GM23338 (cell line): ENCODE measurements at regions not wholly inside any gene's neighbourhood (a gene's known extent, or its start where the extent isn't known, plus 50 kb on each side); places are given as distances from the start of the nearest gene placed in this dataset.

ENCODE experiments used
- ATAC-seq: fragments of 200-7000 bp; cut with Tn5 transposase; 3 replicates; pipeline ENCODE4 v1.9.1; 2020
- DNase-seq: peaks from one replicate; pipeline ENCODE4 v3.0.0-alpha.2; 2015; ENCODE audit warnings: low spot score
- H2AFZ ChIP-seq: fragments of 200-600 bp; sonication (generic); 2 replicates; pipeline ENCODE4 v1.8.0; 2016; ENCODE audit warnings: antibody characterized with exemption, mild to moderate bottlenecking, moderate library complexity
- H3F3A ChIP-seq: fragments of 200-600 bp; sonication (generic); replicated peaks from 2 replicates; pipeline ENCODE4 v1.8.0; 2017; ENCODE audit warnings: antibody characterized with exemption, mixed run types, low read depth
- H3K27ac ChIP-seq: fragments of 200-600 bp; sonication (generic); 2 replicates; pipeline ENCODE4 v1.6.1; 2016; ENCODE audit warnings: low read depth
- H3K27me3 ChIP-seq: fragments of 200-600 bp; sonication (generic); 2 replicates; pipeline ENCODE4 v1.8.0; 2016; ENCODE audit warnings: mild to moderate bottlenecking, mixed run types, moderate library complexity; ENCODE audit not compliant: insufficient read depth
- H3K36me3 ChIP-seq: fragments of 200-600 bp; sonication (generic); 2 replicates; pipeline ENCODE4 v1.8.0; 2016; ENCODE audit warnings: mild to moderate bottlenecking; ENCODE audit not compliant: insufficient read depth
- H3K4me1 ChIP-seq: fragments of 200-600 bp; sonication (generic); 2 replicates; pipeline ENCODE4 v1.8.0; 2016; ENCODE audit warnings: mild to moderate bottlenecking, moderate library complexity; ENCODE audit not compliant: insufficient read depth
- H3K4me2 ChIP-seq: fragments of 200-600 bp; sonication (generic); 2 replicates; pipeline ENCODE4 v1.7.1; 2017; ENCODE audit warnings: mixed run types
- H3K4me3 ChIP-seq: fragments of 200-600 bp; sonication (generic); 2 replicates; pipeline ENCODE4 v1.6.1; 2016; ENCODE audit warnings: mixed run types
- H3K79me2 ChIP-seq: fragments of 200-600 bp; sonication (generic); replicated peaks from 2 replicates; pipeline ENCODE4 v1.8.0; 2017; ENCODE audit warnings: mild to moderate bottlenecking; ENCODE audit not compliant: insufficient read depth
- H3K9me2 ChIP-seq: fragments of 200-600 bp; sonication (generic); 2 replicates; pipeline ENCODE4 v1.8.0; 2017; ENCODE audit not compliant: insufficient read depth
- H4K20me1 ChIP-seq: fragments of 200-600 bp; sonication (generic); replicated peaks from 2 replicates; pipeline ENCODE4 v1.8.0; 2017; ENCODE audit warnings: mild to moderate bottlenecking; ENCODE audit not compliant: insufficient read depth
- H3K27ac Mint-ChIP-seq: 2 replicates; pipeline ENCODE4 v1.8.0; 2020; ENCODE audit warnings: inconsistent platforms, mild to moderate bottlenecking, moderate library complexity, mixed read lengths
- H3K27me3 Mint-ChIP-seq: 3 replicates; pipeline ENCODE4 v1.8.0; 2022; ENCODE audit warnings: low read depth, mild to moderate bottlenecking, moderate library complexity, mixed read lengths, inconsistent platforms; ENCODE audit not compliant: insufficient read depth, poor library complexity
- H3K36me3 Mint-ChIP-seq: 3 replicates; pipeline ENCODE4 v1.8.0; 2021; ENCODE audit warnings: low read depth, mild to moderate bottlenecking, inconsistent platforms, moderate library complexity, mixed read lengths
- H3K4me1 Mint-ChIP-seq: 3 replicates; pipeline ENCODE4 v1.8.0; 2020; ENCODE audit warnings: mild to moderate bottlenecking, inconsistent platforms, mixed read lengths
- H3K4me3 Mint-ChIP-seq: 3 replicates; pipeline ENCODE4 v1.8.0; 2021; ENCODE audit warnings: moderate library complexity, mild to moderate bottlenecking, inconsistent platforms, mixed read lengths
- H3K9me3 Mint-ChIP-seq: 3 replicates; pipeline ENCODE4 v1.8.0; 2020; ENCODE audit warnings: moderate library complexity, mild to moderate bottlenecking, inconsistent platforms, mixed read lengths
- CREB1 ChIP-seq: fragments of 250-450 bp; sonication (Bioruptor Pico); IDR thresholded peaks from 2 replicates; pipeline ENCODE4 v1.5.0; 2020; ENCODE audit warnings: low read depth, mild to moderate bottlenecking, moderate library complexity
- CTCF ChIP-seq, 2 experiments: fragments of 200-600 bp in 1 of 2; sonication (generic) in 1 of 2; conservative IDR thresholded peaks; 2 replicates each; pipeline versions ENCODE4 v1.5.1 to v1.6.1; 2016 to 2017; ENCODE audit warnings: antibody characterized with exemption in 2 of 2, low read depth in 2 of 2, mild to moderate bottlenecking in 2 of 2, moderate library complexity in 1 of 2
- EZH2 ChIP-seq: fragments of 200-600 bp; sonication (generic); IDR thresholded peaks from one replicate; pipeline ENCODE4 v1.8.0; 2017; ENCODE audit warnings: antibody characterized with exemption, mild to moderate bottlenecking, low read depth; ENCODE audit not compliant: unreplicated experiment
- EZH2phosphoT487 ChIP-seq: fragments of 200-600 bp; sonication (generic); IDR thresholded peaks from one replicate; pipeline ENCODE4 v1.8.1; 2018; ENCODE audit warnings: antibody characterized with exemption; ENCODE audit not compliant: unreplicated experiment
- JUNB ChIP-seq: IDR thresholded peaks from one replicate; pipeline ENCODE4 v1.6.1; 2016; ENCODE audit warnings: antibody characterized with exemption; ENCODE audit not compliant: unreplicated experiment
- REST ChIP-seq: IDR thresholded peaks from one replicate; pipeline ENCODE4 v1.6.1; 2018; ENCODE audit warnings: antibody characterized with exemption; ENCODE audit not compliant: unreplicated experiment
- STAT1 ChIP-seq: IDR thresholded peaks from one replicate; pipeline ENCODE4 v1.6.1; 2016; ENCODE audit warnings: antibody characterized with exemption; ENCODE audit not compliant: unreplicated experiment
- ZNF462 ChIP-seq: fragments of 250-450 bp; sonication (Bioruptor Pico); IDR thresholded peaks from 2 replicates; pipeline ENCODE4 v1.5.0; 2020; ENCODE audit warnings: mild to moderate bottlenecking, moderate library complexity

GRCh38 chr2:8154270-8154669 is 527.6 kb upstream of the ID2 start (continued):
- TF ChIP-seq CTCF (conservative IDR thresholded peaks at IDR 0.05; ENCODE audit: low read depth in 2 of 2): no peak
- no peak for TF ChIP-seq EZH2phosphoT487
- no peak for TF ChIP-seq EZH2
- no peak for TF ChIP-seq CREB1 (CRISPR knock-in tag)
- no peak for TF ChIP-seq ZNF462 (CRISPR knock-in tag)

- Histone ChIP-seq H3K27me3 (no peaks in the 10 kb centered on the region), H3K79me2 (no peaks in the 10 kb centered on the region), H3K4me2 (no peak overlapping the region), H3K36me3 (no peaks in the 10 kb centered on the region), H2AFZ (no peak overlapping the region), H3K4me1 (peaks cover 15% of the 10 kb centered on the region), H3K4me3 (no peak overlapping the region), H3K9me2 (0 out of 2 replicates have a peak, but pooled peaks cover 8% of the 10 kb centered on the region), H3K27ac (no peak overlapping the region), H4K20me1 (no peaks in the 10 kb centered on the region), H3F3A (no peaks in the 10 kb centered on the region)
- H3K9me3 Mint-ChIP-seq: peaks cover 9% of the 10 kb centered on the region; the same call in 2 of the 3 replicates
- H3K4me1 Mint-ChIP-seq: peaks cover 25% of the 10 kb centered on the region
- ATAC-seq (no peak), DNase-seq (no peak)
- H3K27ac Mint-ChIP-seq: no peak overlapping the region
- H3K4me3 Mint-ChIP-seq: no peak overlapping the region
- H3K27me3 Mint-ChIP-seq: peaks cover 3% of the 10 kb centered on the region
- peaks cover 6% of the 10 kb centered on the region; the same call in 2 of the 3 replicates for H3K36me3 Mint-ChIP-seq
- TF ChIP-seq REST: no peak
- no peak for TF ChIP-seq STAT1
- TF ChIP-seq EZH2phosphoT487: no peak
- no peak for TF ChIP-seq EZH2
- TF ChIP-seq JUNB: no peak
Observed at GRCh38 chr2:8154936-8155335, 526.9 kb upstream of the ID2 start.
